ENCODE measurements at regions not wholly inside any gene's neighbourhood (a gene's known extent, or its start where the extent isn't known, plus 50 kb on each side); places are given as distances from the start of the nearest gene placed in this dataset.

DNA sequence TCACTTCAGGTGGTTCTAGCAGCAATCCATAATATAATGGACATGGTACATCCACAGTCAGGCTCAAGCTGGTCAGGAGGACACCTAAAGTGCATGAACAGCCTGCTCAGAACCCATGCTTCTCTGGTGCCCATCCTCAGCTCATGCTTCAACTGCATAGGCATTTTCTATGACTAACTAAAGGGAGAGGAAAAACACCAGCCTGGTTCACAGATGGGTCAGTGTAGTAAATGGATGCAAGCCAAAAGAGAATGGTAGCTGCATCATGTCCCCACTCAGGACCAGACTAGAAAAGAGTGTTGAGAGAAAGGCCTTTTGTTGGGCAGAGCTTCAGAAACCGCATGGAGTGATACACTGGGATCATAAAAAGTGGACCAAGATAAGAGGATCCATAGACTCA, 556.6 kb downstream of the TLE1 start:
- in situ Hi-C loops (cut with HindIII; ENCODE audit: low sequenced_read_pairs): no loop called here

DNA sequence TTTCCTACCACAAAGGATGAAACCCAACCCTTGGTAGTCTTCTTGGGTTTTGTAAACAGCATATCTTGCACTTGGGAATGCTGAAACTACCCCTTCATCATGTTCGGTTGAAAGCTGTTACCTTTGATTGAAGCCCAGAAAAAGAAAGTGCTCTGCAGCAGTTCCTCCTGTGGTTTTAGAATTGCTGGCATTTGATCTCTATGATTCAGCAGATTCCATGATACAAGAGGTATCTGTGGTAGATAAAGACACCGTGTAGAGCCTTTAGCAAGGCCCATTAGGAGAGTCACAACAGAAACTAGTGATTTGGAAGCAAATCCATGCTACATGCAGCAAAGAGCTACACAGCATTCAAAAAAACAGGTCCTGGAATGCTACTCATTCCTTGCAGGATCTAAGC, 557.0 kb downstream of the TLE1 start:
- in situ Hi-C loops (cut with HindIII; ENCODE audit: low sequenced_read_pairs): no loop called here

DNA sequence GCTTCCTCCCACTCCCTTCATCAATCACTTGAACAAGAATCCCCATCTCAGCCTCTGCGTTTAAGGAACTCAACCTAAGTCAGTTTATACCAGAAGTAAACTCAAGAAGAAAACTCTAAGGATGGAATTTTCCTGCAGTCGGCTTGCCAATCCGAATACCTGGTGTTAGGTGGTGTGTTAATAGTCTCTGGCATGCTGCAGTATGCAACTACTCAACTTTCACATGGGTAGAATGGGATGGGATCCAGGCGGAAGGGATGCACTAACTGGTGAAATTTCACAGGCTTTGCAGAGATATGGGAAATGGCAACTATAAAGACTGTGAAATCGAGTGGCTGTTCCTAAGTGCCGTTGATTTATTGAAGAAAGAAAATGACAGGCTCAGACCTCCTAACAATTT, 560.6 kb downstream of the TLE1 start:
- in situ Hi-C loops (cut with HindIII; ENCODE audit: low sequenced_read_pairs): no loop called here

DNA sequence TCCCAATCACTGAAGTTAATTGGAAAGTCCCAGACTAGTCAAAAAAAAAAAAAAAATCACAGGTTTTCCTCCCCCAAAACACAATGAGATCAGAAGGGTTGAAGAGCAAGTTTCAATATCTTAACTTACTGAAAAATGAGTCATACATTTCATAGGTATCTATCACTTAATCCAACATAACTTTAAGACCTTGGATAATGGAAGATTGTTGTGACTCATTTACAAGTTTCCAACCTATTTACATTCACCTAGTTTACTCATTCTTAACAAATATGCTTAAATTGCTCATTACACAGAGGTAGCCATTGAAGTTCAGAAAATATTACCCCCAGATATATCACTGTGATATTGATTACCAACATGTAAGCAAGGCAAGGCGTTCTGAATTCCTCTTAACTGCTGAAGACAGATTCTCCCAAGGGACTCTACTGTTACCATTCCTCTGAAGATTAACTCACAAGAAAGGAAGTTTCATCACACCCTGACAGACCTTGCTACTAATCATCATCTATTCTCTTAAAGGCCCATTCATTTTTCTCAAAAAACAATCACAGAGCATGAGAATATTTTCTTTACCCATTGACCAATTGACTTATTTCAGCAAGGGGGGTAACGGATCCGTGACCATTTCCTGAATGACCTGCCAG, 563.8 kb downstream of the TLE1 start:
- in situ Hi-C loops (cut with HindIII; ENCODE audit: low sequenced_read_pairs): no loop called here

DNA sequence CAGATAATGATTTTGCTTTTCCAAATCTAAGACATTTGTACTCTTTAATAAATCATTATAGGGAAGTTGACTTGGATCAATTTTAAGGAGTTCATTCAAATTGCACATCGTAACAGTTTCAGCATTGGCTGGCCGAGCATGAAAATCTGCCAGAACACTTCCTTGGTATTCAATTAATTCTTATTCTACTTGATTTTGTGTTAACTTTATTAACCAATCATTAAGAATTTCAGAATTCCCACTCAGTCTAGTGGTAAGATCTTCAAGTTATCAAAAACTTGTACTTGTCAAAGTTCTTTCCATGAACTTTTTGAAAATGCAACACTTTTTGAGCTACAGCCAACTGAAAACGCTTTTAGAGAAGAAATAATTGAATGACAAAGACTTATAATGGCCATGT, 565.8 kb downstream of the TLE1 start:
- in situ Hi-C loops (cut with HindIII; ENCODE audit: low sequenced_read_pairs): no loop called here

DNA sequence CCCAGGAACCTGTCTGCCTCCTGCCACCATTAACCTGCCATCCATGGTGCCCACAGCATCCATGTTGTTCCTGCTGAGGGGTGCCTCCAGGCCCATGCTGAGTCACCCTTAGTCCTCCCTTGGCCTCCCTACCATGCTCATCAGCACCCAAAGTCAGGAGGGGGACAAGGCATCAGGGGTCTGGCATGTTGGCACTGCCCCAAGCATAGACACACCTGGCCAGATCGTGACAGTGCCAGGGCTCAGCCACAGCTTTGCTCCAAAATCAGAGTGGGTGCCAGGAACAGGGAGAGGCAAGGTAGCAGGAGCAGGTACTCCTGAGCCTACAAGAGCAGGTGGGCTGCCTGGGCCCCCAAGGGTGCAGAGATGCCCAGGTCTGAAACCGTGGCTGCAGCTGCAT, 566.6 kb downstream of the TLE1 start:
- in situ Hi-C loops (cut with HindIII; ENCODE audit: low sequenced_read_pairs): no loop called here

DNA sequence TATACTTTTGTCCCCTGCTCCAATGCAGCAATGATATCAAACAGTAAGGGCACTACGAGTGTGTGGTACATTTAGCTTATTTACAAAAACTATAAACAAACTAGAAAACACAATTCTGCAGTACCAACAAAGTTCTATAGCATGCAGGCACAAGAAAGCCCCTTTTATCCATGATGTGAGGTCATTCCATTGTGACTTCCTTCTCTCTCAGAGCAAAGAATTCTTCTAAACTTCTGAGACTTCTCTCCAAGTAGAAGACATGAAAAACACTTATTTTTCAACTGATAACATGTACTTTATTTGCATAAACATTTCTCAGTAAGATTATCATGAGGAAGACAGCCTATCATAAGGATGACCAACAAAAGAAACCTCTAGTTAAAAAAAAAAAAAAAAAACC, 569.8 kb downstream of the TLE1 start:
- in situ Hi-C loops (cut with HindIII; ENCODE audit: low sequenced_read_pairs): no loop called here

DNA sequence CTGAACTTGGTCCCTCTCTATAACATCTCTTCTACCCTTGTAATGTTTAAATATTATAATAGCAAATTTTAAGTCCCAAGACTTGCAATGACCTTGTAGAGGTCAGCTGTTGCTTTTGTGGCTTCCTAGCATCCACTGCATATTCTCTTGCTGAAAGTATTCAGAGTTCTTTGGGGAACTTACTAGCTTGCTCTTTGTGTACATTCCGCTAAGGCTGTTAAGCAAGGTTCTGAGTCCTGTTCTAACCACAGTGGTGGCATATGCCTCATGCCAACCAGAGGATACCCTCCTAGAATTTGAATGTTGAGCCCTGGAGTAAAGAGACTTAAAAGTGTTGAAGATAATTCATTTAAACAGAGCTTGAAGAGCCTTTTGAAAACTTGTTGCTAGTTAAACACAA, 570.9 kb downstream of the TLE1 start:
- in situ Hi-C loops (cut with HindIII; ENCODE audit: low sequenced_read_pairs): no loop called here

DNA sequence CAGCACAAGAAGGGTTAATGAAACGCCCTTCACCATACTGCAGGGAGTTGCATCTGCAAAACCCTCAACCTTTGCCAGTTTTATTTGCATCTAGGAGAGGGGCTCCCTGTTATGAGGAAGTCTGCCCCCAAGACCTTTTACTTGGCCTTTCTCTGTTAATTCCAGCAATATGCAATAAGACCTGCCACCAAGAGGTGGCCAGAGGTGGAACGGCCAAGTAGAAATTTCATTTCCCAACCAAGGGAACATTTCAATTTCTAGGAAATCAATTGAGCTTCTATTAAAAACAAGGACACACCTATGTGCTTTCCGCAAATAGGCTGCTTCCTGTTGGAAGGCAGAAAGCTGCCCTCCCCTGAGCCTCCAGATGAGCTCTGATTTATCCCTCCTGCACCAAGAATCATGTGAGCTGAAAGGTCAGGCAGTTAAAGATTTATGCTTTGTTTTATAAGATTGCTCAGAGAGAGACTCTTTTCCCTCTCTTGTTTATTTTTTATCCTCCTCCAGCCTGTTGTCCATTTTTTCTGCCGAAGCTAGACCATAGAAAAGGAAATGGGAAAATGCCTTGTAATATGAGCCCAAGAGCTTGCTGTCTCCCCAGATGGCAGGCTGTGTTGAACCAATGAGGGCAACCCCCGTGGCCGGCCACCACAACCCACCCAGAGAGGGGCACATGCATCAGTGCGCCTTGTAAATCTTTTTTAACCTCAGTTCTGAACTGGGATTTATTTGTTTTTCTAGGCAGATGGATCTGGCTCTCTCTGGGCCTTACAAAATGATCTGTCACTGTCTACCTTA, 572.8 kb downstream of the TLE1 start:
- in situ Hi-C loops (cut with HindIII; ENCODE audit: low sequenced_read_pairs): no loop called here

DNA sequence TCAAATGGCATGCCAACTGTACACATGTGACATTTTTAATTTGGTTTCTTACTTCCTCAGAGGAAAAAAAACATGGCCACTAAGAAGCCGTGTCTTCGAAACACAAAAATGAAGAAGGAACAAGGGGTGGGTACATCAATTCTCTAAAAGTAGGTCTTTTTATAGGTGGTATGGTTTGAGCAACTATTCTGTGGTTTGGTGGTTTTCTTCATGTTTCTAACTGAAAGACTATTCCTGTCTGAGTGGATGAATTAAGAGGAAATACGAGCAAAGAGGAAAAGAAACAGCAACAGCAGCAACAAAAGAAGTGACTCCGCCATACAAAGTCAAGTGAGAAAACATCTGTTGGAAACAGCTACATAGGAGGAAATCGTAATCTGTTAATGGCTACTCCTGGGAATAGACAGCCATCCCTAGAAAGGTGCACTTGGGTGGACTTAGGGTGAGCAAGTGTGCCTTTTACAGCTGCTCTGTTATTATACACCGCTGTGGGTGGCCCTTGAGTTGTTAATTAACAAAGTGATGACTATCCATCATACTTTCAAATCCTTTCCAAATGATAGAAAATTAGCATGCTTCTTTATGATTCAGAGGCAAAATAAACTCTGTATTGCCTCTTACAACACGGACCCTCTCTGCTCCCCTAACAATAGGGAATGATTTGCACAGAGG, 575.8 kb downstream of the TLE1 start:
- in situ Hi-C loops (cut with HindIII; ENCODE audit: low sequenced_read_pairs): no loop called here

DNA sequence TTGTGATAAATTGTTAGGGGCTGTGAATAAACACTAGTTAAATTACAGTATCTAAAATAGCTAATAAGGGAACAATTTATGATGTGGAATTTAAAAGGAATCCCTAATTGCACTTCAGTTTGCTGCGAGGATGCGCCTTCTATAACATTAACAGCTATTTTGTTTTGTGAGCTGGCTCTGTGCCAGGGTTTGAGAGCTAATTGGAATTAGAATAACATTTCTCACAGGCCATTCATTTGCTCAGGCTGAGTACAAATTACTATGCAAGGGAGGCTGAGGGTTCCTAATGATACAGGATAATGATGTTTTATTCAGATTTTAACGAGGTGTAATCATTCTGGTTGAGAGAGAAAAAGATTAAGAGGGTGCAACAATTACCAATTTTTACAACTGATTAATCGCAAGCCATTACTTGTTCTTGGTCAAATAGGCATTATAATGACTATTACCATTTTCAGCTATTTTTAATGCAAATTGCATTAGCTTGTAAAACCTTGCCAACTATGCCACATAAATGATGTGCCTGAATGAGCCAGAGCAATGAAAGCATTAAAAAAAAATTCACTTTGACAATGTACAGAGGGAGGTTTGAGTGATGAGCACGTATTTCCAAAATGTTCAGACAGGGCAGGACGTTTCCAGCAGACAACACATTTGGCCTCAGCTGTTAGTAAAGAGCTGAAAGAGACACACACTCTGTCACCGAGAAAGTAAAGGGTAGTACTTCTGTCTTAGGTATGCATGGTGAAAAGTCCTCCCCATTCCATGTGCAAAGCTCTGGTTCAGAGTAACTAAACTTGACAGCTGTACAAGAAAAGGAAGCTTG, 576.5 kb downstream of the TLE1 start:
- in situ Hi-C loops (cut with HindIII; ENCODE audit: low sequenced_read_pairs): no loop called here

DNA sequence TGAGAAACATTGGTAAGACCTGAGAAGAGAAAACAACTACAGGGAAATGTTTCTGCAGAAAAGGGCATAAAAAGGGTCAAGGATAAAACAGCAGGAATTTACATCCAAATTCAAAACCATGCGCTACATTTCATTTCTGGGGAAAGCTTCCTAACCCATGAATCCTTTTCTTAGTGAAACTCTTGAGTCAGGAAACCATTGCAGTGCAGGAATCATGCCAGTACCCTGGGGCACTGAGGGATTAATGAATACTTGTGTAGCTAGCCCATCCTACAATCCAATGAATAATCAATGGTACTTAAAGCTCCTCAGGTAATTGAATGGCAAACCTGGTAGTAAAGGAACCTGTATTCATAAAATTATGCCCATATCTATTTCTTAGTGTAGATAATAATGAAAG, 580.5 kb downstream of the TLE1 start:
- in situ Hi-C loops (cut with HindIII; ENCODE audit: low sequenced_read_pairs): no loop called here

DNA sequence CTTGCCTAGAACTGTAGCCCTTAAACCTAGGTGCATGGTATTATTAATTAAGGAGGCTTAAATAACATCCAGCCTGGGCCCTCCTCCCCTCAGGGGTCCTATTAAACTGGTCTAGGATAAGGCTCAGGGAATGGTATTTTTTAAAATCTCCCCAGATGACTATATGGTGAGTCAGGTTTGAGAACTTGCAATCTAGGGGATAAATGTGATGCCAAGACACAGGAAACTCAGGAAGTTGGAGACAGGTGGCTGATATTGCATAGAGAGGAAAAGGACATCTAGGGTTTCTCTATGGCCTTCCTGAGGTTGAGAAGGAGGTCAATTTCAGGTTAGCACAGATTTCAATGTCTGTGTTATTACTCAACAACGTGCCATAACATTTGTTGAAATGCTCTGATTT, 581.0 kb downstream of the TLE1 start:
- in situ Hi-C loops (cut with HindIII; ENCODE audit: low sequenced_read_pairs): no loop called here

DNA sequence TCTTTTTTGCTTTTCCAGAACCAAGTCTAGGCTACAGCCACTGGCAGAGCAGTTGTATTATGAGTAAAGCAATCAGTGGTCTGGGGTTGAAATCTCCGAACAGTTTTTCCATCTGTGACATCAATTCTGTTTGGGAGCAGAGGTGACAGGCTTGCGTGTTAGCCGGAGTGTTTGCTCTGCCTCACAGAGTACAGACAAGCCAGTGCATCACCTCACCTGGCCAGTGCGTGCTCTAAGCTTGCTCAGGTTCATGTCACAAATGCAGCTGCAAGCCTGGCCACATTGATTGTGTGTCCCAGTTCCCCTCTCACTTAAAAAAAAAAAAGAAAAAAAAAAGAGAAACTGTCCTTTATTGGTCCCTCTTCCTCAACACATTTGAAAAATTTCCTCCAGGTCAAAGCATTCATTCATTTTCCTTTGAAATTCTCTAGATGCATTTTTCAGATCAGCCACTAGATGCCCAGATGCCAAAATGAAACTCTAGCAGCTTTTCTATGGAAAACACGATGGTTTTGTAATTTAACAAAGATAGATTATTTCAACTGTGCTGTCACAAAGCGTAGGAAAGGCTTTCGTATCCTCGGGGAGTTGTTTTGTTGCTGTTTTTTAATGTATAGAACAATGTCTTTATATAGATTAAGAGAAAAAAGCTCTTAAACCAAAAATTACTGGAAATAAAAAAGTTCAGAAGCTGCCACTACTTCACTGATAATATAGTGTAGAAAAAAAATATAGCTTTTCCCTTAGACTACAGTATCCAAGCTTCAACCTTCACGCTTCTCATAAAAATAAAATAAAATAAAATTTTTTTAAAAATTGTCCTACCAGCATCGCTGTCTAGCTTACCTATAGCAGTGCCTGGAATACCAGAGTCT, 585.5 kb downstream of the TLE1 start:
- in situ Hi-C loops (cut with HindIII; ENCODE audit: low sequenced_read_pairs): no loop called here

DNA sequence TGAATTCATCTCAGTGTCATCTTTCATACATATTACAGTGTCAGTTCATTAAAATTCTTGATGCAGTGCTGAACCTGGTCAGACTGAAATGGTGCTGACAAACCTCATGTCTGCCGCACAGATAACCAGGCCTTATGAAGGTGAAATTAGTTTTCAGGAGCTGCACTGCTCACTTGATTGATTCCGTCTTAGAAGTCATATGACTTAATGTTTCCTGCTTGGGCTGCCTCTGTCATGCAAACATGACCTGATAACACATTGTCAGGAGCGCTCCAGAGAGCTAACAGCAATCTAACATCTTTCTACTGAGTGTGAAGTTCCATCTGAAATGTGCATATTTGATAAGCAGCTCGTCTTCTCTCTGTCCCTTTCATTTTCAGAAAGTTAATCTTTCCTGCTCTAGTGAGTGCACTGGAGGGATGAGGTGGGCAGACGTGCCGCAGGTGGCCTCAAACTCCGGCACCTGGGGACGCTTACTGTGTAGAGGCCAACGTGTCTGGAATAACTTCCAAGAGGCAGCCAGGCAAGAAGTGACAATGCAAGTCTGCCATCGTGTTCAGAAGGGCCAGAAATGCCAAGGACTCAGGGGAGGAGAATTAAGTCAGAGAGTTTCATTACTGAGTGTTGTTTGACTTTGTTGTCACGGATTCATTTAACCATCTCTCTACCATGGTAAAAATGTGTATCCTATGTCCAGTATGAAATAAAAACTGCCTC, 592.1 kb downstream of the TLE1 start:
- in situ Hi-C loops (cut with HindIII; ENCODE audit: low sequenced_read_pairs): no loop called here

DNA sequence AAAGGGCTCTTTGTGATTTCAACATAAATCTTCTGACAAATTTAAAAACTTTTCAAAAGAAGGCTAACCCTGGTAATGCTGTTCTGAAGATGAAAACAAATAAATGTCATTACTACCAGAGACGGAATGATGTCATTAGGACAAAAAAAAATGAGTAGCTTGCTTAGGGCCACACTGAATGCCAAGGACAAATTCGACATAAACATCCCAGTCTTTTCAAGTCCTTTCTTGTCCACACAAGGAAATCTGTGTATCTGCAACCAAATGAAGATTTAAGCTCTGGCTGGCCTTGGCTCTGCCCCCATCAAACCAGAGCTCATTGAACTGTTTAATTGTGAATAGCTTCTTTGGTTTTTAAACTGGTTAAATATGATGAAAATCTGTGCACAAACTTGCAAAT, 592.7 kb downstream of the TLE1 start:
- in situ Hi-C loops (cut with HindIII; ENCODE audit: low sequenced_read_pairs): no loop called here

DNA sequence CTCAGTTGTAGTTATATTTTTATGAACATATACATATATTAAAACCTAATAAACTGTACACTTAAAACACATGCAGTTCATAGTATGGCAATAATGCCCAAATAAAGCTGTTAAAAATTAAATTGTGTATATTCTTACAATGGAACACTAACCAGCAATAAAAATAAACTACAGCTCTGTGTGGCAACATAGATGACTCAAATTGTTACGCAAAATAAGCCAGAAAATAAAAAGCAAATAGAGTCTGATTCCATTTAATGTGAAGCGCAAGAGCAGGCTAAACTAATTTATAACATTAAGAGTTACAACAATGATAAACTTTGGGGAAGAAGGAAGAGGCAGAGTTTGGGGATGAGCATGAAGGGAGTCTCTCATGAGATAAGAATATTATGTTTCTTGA, 597.3 kb downstream of the TLE1 start:
- in situ Hi-C loops (cut with HindIII; ENCODE audit: low sequenced_read_pairs): no loop called here

DNA sequence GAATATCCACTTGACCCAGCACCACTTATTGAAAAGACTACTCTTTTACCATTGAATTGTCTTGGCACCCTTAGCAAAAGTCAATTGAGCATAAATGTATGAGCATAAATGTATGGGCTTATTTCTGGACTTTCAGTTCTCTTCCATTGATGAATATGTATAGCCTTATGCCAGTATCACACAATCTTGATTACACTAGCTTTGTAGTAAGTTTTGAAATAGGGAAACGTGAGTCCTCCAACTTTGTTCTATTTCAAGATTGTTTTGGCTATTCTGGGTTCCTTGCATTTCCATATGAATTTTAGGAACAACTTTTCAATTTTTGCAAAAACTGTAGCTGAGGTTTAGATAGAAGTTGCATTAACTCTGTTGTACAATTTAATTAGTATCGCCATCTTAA, 601.0 kb downstream of the TLE1 start:
- in situ Hi-C loops (cut with HindIII; ENCODE audit: low sequenced_read_pairs): no loop called here

DNA sequence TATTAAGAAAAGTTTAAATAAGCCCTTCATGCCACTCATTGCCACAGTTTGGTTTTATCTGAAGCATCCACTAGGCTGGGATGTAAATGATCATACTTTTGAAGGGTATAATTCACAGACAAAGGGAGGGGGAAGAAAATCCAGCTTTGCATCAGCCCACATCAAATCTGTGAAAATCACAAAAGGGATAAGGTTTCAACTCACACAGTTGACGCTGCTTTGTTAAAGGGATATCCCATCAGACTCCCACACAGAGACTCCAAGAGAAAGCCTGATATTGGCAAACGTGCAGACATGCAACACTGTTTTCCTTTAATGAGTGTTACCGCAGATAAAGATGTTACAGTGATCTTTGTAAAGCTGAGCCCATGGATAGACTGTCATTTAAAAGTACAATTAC, 602.9 kb downstream of the TLE1 start:
- in situ Hi-C loops (cut with HindIII; ENCODE audit: low sequenced_read_pairs): no loop called here
